ENCODE measurements at regions not wholly inside any gene's neighbourhood (a gene's known extent, or its start where the extent isn't known, plus 50 kb on each side); places are given as distances from the start of the nearest gene placed in this dataset.

DNA sequence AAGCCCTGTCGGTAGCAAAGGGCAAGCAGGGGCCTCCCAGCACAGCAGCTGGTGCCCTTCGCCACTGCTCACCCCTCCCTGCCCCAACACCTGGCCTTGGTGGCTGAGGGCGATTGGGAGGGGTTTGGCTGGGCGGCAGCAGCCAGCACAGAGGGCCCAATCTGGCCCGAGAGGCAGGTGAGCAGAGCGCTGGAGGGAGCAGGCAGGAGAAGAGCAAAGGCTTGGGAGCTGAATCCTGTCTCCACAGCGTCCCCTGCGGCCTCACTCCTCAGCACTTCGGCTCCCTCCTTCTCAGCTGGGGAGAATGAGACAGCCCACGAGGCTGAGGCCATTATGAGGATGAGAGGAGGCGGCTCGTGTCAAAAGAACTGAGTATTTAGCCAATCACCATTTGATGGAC, 74.9 kb upstream of the TAF1B start:
- no peak for DNase-seq
- Histone ChIP-seq H3K36me3 (no peaks in the 10 kb centered on the region), H3K4me3 (no peak overlapping the region), H3K27me3 (no peaks in the 10 kb centered on the region), H3K4me1 (no peaks in the 10 kb centered on the region), H3K27ac (no peak overlapping the region), H3K9me3 (no peaks in the 10 kb centered on the region), H3K9ac (ENCODE audit: low read depth in 2 of 2, low read length in 2 of 2) (no peak overlapping the region)
- TF ChIP-seq, protein P1, sequence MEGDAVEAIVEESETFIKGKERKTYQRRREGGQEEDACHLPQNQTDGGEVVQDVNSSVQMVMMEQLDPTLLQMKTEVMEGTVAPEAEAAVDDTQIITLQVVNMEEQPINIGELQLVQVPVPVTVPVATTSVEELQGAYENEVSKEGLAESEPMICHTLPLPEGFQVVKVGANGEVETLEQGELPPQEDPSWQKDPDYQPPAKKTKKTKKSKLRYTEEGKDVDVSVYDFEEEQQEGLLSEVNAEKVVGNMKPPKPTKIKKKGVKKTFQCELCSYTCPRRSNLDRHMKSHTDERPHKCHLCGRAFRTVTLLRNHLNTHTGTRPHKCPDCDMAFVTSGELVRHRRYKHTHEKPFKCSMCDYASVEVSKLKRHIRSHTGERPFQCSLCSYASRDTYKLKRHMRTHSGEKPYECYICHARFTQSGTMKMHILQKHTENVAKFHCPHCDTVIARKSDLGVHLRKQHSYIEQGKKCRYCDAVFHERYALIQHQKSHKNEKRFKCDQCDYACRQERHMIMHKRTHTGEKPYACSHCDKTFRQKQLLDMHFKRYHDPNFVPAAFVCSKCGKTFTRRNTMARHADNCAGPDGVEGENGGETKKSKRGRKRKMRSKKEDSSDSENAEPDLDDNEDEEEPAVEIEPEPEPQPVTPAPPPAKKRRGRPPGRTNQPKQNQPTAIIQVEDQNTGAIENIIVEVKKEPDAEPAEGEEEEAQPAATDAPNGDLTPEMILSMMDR (IDR thresholded peaks at IDR 0.05): peak; percentile 25
- intact Hi-C loops (cut with DNase I): no loop called here

DNA sequence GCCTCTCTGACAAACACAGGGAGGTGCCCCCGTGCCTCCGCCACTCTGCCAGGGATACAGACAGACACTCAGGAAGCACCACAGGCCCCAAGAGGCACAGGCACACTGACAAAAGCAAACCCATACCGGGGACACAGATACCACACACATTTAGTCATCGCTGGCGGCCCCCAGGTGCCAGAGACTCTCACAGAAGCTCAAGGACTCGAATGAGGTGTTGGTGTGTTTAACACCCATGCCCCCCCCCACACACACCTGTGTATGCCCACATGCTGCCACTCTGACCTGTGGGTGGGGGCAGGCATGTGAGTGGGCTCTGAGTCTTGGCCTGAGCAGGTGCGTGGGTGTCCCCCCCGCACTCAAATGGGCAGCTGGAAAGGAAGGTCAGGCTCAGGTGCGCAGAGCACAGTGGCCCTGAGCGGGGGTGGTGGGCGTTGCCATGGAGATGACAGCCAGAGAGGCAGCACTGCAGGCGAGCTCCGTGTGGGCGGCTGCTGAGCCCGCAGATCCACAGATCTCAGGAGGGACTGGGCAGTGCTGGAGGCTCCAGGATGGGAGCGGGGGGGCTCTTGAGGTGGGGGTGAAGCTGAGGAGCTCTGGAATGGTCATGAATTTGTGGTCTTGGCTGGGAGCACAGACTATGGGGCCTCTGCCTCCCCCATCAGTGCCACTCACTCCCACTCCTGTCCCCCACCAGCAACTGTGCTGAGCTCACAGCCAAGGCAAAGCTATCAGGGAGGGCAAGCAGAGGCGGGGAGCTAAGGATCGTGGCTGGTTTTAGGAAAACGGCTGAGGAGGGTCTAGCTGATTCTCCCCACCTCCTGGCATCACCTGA, 73.9 kb upstream of the TAF1B start:
- intact Hi-C loops (cut with DNase I): no loop called here
- no peak overlapping the region for H3K9ac ChIP-seq (ENCODE audit: low read depth in 2 of 2, low read length in 2 of 2)

DNA sequence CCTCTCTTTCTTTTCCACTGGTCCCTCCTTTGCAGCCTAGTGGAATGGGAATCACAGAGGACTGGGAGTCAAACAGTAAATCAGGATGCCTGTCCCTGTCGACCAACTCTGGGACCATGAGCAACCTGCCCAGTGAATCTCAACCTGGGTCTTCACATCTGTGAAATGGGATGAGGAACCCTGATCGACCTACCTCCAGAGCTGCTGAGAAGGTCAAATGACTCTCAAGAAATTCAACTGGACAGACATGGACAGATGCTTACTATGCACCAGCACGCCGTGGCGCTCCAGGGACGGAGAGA, 73.3 kb upstream of the TAF1B start:
- Histone ChIP-seq H3K4me1 (no peaks in the 10 kb centered on the region), H3K9ac (ENCODE audit: low read depth in 2 of 2, low read length in 2 of 2) (no peak overlapping the region), H3K4me3 (no peak overlapping the region), H3K27ac (no peak overlapping the region), H3K36me3 (no peaks in the 10 kb centered on the region), H3K27me3 (no peaks in the 10 kb centered on the region), H3K9me3 (no peaks in the 10 kb centered on the region)
- no peak for DNase-seq
- TF ChIP-seq, protein P1 (IDR thresholded peaks at IDR 0.05): no peak
- intact Hi-C loops (cut with DNase I): no loop called here

More for the DNA sequence above, 73.9 kb upstream of the TAF1B start:
- H3K36me3 ChIP-seq: no peaks in the 10 kb centered on the region
- TF ChIP-seq, protein P1 (IDR thresholded peaks at IDR 0.05): no peak
- no peaks in the 10 kb centered on the region for H3K4me1 ChIP-seq
- H3K27me3 ChIP-seq: no peaks in the 10 kb centered on the region
- H3K4me3 ChIP-seq: no peak overlapping the region
- no peak for DNase-seq
- no peak overlapping the region for H3K27ac ChIP-seq
- no peaks in the 10 kb centered on the region for H3K9me3 ChIP-seq

DNA sequence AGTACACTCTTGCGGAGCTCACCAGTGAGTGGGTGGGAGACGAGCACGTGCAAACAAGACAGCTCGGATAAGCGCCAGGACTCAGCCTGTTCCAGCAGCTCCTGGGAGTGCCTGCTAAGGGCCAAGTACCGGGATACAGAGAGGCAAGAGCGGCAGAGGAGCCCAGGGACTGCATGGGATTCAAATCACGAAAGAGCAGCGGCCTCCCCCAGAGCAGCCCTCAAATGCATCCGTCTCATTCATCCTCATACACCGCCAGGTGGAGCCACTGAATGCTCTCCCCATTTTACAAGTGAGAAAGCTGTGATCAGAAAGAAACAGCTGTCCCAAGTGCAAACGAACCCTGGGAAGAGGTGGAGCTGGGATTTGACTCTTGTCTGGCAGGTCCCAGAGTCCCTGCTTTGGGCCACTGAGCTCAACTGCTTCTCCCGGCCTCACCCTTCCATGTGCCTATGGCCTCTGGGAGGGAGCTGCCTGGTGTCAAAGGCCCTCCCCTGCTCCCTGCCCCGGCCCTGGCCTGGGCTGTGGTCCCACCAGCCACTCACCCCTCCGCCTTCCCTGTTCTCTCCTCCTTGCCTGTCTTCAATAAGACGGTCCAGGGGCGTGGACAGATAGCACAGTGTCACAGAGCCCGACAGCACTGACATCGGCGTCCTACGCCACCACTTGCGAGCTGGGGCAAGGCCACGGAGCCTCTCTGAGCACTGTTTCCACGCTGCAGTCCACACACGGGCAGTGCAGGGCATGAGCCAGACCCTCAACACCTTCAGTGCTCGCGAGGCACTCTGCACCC, 72.8 kb upstream of the TAF1B start:
- Histone ChIP-seq H3K9ac (ENCODE audit: low read depth in 2 of 2, low read length in 2 of 2) (peak overlapping the region in 1 of 2 donors; percentile 1), H3K4me3 (no peak overlapping the region), H3K9me3 (no peaks in the 10 kb centered on the region), H3K36me3 (no peaks in the 10 kb centered on the region), H3K27me3 (no peaks in the 10 kb centered on the region), H3K4me1 (no peaks in the 10 kb centered on the region), H3K27ac (no peak overlapping the region)
- intact Hi-C loops (cut with DNase I): no loop called here
- TF ChIP-seq, protein P1 (IDR thresholded peaks at IDR 0.05): peak; percentile 56
- peak; percentile 74 for DNase-seq

DNA sequence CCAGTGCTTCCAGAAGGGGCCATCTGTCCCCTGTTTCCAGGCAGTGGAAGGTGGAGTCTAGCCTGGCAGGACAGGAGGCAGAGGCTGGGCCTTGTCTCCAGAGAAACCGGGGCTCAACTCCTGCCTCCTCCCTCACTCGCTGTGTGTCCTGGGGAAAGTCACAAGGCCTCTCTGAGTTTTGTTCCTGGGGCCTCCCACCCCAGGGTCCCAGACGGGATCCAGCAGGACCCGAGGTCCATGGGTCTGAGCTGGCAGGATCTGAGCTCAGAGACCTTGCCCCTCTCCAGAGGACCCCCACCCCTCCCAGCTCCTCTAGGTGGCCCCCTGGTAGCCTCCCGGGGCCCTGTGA, 72.2 kb upstream of the TAF1B start:
- intact Hi-C loops (cut with DNase I): no loop called here
- no peak overlapping the region for H3K27ac ChIP-seq
- H3K4me1 ChIP-seq: no peaks in the 10 kb centered on the region

More for the DNA sequence above, 72.2 kb upstream of the TAF1B start:
- Histone ChIP-seq H3K4me3 (no peak overlapping the region), H3K9me3 (no peaks in the 10 kb centered on the region), H3K27me3 (no peaks in the 10 kb centered on the region), H3K9ac (ENCODE audit: low read depth in 2 of 2, low read length in 2 of 2) (peak overlapping the region in 1 of 2 donors; percentile 1), H3K36me3 (no peaks in the 10 kb centered on the region)
- no peak for DNase-seq
- TF ChIP-seq, protein P1 (IDR thresholded peaks at IDR 0.05): no peak

All from colonic mucosa (tissue), 4 donors.